ENCODE measurements at regions not wholly inside any gene's neighbourhood (a gene's known extent, or its start where the extent isn't known, plus 50 kb on each side); places are given as distances from the start of the nearest gene placed in this dataset.
"Not testable (repeated sequence)": the region's sequence is repeated elsewhere in the genome, so short reads cannot be mapped to it uniquely, and the experiment has no call there.

DNA sequence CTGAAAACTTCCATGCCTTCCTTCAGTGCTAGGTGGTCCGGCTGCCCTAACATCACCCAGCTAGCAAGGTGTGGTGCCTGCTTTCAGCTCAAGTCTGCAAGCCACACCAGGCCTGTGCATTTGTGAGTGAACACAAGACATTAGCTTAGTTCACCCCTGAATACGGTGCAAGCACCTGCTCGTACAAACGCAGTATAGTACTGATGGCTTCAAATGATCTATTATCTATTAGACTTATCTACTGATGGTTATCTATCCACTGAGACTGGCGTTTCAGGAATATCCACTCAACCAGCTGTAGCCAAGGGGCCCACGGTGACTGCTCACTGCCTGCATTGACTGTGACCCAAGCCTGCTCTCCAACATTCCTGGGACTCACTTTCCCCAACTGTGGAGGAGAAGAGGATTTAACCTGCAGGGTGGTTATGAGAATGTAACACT, 155.9 kb downstream of the SHOX start:
- no peak for DNase-seq

GRCh38 chrX:784829-785228, 154.2 kb downstream of the SHOX start:
- no peak for DNase-seq

- no peak for DNase-seq
These were observed 150.9 kb downstream of the SHOX start for GRCh38 chrX:781224-782204.

DNA sequence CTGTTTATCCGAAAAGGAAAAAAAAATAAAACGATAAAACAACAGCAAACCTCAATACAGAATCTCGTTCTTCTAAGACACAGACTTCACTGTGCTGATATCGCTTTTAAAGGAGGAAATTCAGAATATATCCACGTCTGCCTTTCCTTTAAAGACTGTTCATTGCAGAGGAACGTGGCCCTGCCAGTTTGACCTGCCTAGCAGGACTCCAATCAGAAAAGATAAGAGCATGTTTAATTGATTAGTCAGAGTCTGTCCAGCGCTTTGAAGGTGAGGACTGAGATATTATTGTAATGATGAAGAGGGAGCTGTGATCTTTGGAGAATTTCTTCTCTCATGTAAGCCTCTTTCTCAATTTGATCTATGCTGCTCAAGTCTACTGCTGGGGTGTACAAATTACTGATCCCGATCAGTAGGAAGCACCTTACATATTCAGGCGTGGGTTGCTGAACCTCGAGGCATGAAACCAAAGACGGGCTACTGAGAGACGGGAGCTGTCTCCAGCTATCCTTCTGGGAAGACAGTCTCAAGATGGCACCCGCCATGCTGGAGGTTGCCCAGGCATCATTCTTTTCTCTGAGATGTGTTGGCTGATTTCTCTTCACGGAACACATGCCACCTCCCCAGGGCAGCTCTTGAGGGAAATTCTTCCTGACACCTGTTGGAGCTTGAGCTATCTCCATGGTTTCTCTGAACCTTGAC, 146.1 kb downstream of the SHOX start:
- DNase-seq: no peak

GRCh38 chrX:776061-776460, 145.5 kb downstream of the SHOX start:
- no peak for DNase-seq

GRCh38 chrX:774536-774935, 143.9 kb downstream of the SHOX start:
- DNase-seq: no peak

DNA sequence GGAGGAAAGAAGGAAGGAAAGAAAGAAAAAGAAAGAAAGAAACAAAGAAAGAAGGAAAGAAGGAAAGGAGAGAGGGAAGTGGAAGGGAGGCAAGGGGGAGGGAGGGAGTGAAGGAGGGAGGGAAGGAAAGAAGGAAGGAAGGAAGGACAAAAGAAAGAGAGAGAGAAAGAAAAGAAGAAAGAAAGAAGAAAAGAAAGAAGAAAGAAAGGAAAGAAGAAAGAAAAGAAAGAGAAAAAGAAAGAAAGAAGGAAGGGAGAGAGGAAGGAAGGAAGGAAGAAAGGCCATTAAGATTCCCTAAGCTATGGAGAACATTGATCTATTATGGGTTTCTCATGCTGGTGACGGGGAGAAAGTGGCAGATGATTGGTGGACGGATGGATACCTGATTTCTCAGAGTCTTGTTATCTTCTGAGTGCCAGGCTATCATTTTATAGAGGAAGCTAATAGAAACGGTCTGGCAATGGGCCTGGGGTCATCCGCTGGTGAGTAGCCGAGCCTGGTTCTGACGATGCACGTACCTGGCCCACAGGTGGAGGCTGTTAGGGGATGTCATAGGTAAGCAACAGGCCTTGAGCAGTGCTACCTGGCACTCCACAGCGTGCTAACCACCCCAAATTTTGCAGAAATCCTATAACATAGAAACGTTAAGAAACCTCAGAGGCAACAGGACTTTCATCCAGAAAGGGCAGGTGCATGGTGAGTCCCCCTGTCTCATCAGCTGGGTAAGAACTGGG, 142.9 kb downstream of the SHOX start:
- no peak for DNase-seq

DNA sequence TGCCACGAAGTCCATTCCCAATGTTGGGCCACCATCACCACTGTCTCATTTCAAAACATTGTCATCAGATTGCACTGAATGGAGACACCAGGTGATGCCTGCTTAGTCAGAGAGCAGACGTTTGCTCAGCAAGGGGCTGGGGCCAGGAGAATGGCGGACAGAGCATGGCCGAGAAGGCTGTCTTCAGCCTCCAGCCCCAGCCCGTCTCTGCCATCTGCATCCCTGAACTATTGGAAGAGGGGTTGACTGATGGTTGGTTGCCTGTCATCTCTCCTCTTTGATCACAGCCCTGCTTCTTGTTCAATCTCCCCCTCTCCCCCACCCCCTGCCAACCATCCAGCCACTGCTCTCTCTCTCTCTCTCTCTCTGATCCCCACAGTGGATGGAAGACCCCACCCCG, 140.9 kb downstream of the SHOX start:
- no peak for DNase-seq

DNA sequence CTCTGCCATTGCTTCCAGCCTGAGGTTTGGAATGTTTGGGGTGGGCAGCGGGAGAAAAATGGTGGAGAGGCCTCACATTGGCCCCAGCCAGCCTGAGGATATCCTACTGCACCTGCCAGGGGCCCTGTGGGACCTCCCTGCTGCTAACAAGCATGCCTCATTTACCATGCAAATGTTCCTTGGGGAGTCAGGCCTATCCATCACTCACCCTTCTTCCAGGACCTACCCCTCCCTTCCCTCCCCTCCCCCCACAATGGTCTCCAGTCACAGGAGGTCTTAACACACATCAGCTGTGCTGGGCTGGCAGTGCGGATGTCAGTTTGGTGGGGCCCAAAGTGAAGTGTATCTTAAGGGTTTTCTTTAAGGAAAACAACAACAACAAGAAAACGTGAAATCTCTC, 139.2 kb downstream of the SHOX start:
- DNase-seq: no peak

GRCh38 chrX:768596-768995, 138.0 kb downstream of the SHOX start:
- no peak for DNase-seq

- DNase-seq: no peak
These were observed 128.3 kb downstream of the SHOX start for GRCh38 chrX:758917-759316.

GRCh38 chrX:750812-751211, 120.2 kb downstream of the SHOX start:
- DNase-seq: no peak

GRCh38 chrX:750263-750662, 119.7 kb downstream of the SHOX start:
- no peak for DNase-seq

GRCh38 chrX:747176-747575, 116.6 kb downstream of the SHOX start:
- DNase-seq: no peak

- no peak for DNase-seq
These were observed 109.0 kb downstream of the SHOX start for GRCh38 chrX:739611-740010.

DNA sequence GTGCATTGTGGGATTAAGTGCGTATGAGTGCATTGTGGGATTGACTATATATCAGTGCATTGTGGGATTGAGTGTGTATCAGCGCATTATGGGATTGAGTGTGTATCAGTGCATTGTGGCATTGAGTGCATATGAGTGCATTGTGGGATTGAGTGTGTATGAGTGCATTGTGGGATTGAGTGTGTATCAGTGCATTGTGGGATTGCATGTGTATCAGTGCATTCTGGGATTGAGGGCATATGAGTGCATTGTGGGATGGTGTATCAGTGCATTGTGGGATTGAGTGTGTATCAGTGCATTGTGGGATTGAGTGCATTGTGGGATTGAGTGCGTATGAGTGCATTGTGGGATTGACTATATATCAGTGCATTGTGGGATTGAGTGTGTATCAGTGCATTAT, 106.4 kb downstream of the SHOX start:
- not testable (repeated sequence) for DNase-seq

DNA sequence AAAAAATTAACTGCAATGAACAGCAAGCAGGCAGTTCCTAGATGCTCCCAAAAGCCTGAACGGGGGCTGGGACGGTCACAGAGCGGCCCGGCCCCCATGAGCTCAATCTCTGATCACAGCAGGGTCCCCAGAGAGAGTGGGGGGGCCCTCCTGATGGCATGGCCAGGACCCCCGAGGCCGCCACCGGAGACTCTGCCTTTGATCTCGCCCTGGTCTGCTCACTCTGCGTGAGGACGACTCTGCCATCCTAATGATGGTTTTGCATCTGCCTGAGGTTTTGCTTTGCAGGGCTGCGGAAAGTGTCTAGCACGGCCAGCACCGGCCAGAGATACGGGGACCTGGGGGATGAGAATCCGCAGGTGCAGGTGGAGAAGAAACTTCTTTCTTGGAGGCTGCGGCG, 103.8 kb downstream of the SHOX start:
- DNase-seq: no peak

DNA sequence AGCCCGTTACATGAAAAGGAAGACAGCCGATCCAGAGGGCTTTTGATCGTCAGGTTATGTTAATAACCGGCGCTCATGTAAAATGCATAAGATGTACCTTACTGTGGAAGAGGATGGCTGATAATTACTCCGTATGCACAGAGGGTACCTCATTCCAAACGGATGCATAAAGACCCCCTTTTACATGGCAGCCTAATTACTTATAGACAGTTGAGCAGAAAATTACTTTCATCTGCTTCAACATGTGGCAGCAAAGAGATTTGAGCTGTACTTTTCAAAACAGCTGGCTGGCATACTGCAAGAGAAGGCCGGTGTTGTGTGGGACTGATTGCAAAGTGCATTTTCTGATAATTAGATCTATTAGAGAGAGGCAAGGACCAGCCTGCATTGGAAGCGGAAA, 103.4 kb downstream of the SHOX start:
- DNase-seq: no peak

DNA sequence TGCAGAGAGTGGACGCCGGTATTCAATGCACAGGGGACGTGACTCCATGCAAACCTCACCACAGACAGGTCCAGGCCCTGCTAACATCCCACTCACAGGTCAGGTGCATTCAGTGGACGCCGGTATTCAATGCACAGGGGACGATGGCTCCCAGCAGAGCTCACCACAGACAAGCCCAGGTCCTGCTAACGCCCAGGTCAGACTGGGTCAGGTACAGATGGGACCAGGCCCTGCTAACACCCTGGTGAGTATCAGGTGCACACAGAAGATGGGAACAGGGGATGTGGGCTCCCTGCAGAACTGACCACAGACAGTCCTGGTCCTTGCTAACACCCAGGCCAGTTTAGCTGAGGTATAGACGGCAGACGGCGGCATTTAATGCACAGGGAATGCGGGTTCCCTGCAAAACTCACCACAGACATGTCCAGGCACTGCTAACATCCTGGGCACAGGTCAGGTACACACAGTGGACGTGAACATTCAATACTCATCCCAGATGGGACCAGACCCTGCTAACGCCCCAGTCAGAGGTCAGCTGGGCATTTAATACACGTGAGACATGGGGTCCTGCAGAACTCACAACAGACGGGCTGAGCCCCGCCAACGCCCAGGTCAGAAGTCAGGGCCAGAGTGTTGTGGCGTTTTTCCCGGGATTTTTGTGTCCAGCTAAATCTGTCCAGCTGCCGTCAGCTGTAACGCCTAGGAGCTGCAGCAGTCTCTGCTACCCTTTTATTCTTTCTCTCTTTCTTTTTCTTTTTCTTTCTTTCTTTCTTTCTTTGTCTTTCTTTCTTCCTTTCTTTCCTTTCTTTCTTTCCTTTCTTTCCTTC, 99.2 kb downstream of the SHOX start:
- no peak for DNase-seq

DNA sequence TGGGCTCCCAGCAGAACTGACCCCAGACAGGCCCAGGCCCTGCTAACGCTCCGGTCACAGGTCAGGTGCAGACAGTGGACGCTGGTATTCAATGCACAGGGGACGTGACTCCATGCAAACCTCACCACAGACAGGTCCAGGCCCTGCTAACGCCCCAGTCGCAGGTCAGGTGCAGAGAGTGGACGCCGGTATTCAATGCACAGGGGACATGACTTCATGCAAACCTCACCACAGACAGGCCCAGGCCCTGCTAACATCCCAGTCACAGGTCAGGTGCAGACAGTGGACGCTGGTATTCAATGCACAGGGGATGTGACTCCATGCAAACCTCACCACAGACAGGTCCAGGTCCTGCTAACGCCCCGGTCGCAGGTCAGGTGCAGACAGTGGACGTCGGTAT, 98.5 kb downstream of the SHOX start:
- not testable (repeated sequence) for DNase-seq

GRCh38 chrX:728639-729038, 98.0 kb downstream of the SHOX start:
- DNase-seq: not testable (repeated sequence)

All from stimulated activated CD4-positive, alpha-beta T cell treated with anti-CD3 and anti-CD28 coated beads, Interleukin-2, amount 100 ng/mL, for 24 hours (primary cell).